ENCODE measurements at regions not wholly inside any gene's neighbourhood (a gene's known extent, or its start where the extent isn't known, plus 50 kb on each side); places are given as distances from the start of the nearest gene placed in this dataset.
A peak's percentile ranks its signal among the peaks of the same experiment; 100 is the strongest.
"Not testable (repeated sequence)": the region's sequence is repeated elsewhere in the genome, so short reads cannot be mapped to it uniquely, and the experiment has no call there.

- DNase-seq: no peak
Observed at GRCh38 chr1:193402037-193402436, 215.6 kb upstream of the B3GALT2 start.

GRCh38 chr1:193394336-193394735 is 207.9 kb upstream of the B3GALT2 start:
- no peak for DNase-seq

GRCh38 chr1:193392686-193393085 is 206.3 kb upstream of the B3GALT2 start:
- no peak for DNase-seq

GRCh38 chr1:193388683-193389082 is 202.3 kb upstream of the B3GALT2 start:
- no peak for DNase-seq

- no peak for DNase-seq
Observed at GRCh38 chr1:193388165-193388564, 201.8 kb upstream of the B3GALT2 start.

- no peak for DNase-seq
Observed at GRCh38 chr1:193387406-193387805, 201.0 kb upstream of the B3GALT2 start.

GRCh38 chr1:193378451-193378850 is 192.0 kb upstream of the B3GALT2 start:
- not testable (repeated sequence) for DNase-seq

- DNase-seq: no peak
Observed at GRCh38 chr1:193377472-193377871, 191.1 kb upstream of the B3GALT2 start.

GRCh38 chr1:193372553-193372952 is 186.1 kb upstream of the B3GALT2 start:
- DNase-seq: no peak

- no peak for DNase-seq
Observed at GRCh38 chr1:193368302-193368701, 181.9 kb upstream of the B3GALT2 start.

- no peak for DNase-seq
Observed at GRCh38 chr1:193367863-193368262, 181.4 kb upstream of the B3GALT2 start.

- no peak for DNase-seq
Observed at GRCh38 chr1:193366764-193367507, 180.5 kb upstream of the B3GALT2 start.

- no peak for DNase-seq
Observed at GRCh38 chr1:193365966-193366365, 179.6 kb upstream of the B3GALT2 start.

GRCh38 chr1:193359631-193360030 is 173.2 kb upstream of the B3GALT2 start:
- no peak for DNase-seq

GRCh38 chr1:193358419-193358818 is 172.0 kb upstream of the B3GALT2 start:
- no peak for DNase-seq

GRCh38 chr1:193356249-193356648 is 169.8 kb upstream of the B3GALT2 start:
- no peak for DNase-seq

GRCh38 chr1:193355626-193356025 is 169.2 kb upstream of the B3GALT2 start:
- DNase-seq: no peak

GRCh38 chr1:193355178-193355577 is 168.8 kb upstream of the B3GALT2 start:
- peak; percentile 62 for DNase-seq

- DNase-seq: no peak
Observed at GRCh38 chr1:193348769-193349535, 162.5 kb upstream of the B3GALT2 start.

- peak; percentile 3 for DNase-seq
Observed at GRCh38 chr1:193348091-193348768, 161.8 kb upstream of the B3GALT2 start.

GRCh38 chr1:193346085-193346484 is 159.7 kb upstream of the B3GALT2 start:
- DNase-seq: no peak

- no peak for DNase-seq
Observed at GRCh38 chr1:193342811-193343210, 156.4 kb upstream of the B3GALT2 start.

GRCh38 chr1:193340331-193340730 is 153.9 kb upstream of the B3GALT2 start:
- DNase-seq: no peak

GRCh38 chr1:193339401-193339800 is 153.0 kb upstream of the B3GALT2 start:
- no peak for DNase-seq

Measured in HCEC 1CT (cell line).